Type B pancreatic cell (in vitro differentiated cells): ENCODE measurements at regions not wholly inside any gene's neighbourhood (a gene's known extent, or its start where the extent isn't known, plus 50 kb on each side); places are given as distances from the start of the nearest gene placed in this dataset.
A peak's percentile ranks its signal among the peaks of the same experiment; 100 is the strongest.

Source experiments
- DNase-seq: peaks from one replicate; pipeline ENCODE4 v3.0.0; 2021; ENCODE audit warnings: mixed read lengths; ENCODE audit not compliant: unreplicated experiment; ENCODE audit errors: extremely low spot score
- H3K27ac Mint-ChIP-seq: 2 replicates; pipeline ENCODE4 v1.8.0; 2021; ENCODE audit warnings: mild to moderate bottlenecking, mixed read lengths
- H3K27me3 Mint-ChIP-seq: 2 replicates; pipeline ENCODE4 v1.8.0; 2021; ENCODE audit warnings: mixed read lengths
- H3K36me3 Mint-ChIP-seq: 2 replicates; pipeline ENCODE4 v1.8.0; 2021; ENCODE audit warnings: mixed read lengths
- H3K4me1 Mint-ChIP-seq: one replicate; pipeline ENCODE4 v1.8.0; 2021; ENCODE audit warnings: mixed read lengths; ENCODE audit not compliant: unreplicated experiment
- H3K4me3 Mint-ChIP-seq: 2 replicates; pipeline ENCODE4 v1.8.0; 2021; ENCODE audit warnings: mild to moderate bottlenecking, mixed read lengths
- H3K9me3 Mint-ChIP-seq: 2 replicates; pipeline ENCODE4 v1.8.0; 2021; ENCODE audit warnings: mixed read lengths
- TF ChIP-seq, protein P1 (sequence below): fragments of 200-600 bp; sonication (generic); conservative IDR thresholded peaks from 2 replicates; pipeline ENCODE4 v1.5.0; 2021; ENCODE audit warnings: antibody characterized with exemption, mild to moderate bottlenecking

DNA sequence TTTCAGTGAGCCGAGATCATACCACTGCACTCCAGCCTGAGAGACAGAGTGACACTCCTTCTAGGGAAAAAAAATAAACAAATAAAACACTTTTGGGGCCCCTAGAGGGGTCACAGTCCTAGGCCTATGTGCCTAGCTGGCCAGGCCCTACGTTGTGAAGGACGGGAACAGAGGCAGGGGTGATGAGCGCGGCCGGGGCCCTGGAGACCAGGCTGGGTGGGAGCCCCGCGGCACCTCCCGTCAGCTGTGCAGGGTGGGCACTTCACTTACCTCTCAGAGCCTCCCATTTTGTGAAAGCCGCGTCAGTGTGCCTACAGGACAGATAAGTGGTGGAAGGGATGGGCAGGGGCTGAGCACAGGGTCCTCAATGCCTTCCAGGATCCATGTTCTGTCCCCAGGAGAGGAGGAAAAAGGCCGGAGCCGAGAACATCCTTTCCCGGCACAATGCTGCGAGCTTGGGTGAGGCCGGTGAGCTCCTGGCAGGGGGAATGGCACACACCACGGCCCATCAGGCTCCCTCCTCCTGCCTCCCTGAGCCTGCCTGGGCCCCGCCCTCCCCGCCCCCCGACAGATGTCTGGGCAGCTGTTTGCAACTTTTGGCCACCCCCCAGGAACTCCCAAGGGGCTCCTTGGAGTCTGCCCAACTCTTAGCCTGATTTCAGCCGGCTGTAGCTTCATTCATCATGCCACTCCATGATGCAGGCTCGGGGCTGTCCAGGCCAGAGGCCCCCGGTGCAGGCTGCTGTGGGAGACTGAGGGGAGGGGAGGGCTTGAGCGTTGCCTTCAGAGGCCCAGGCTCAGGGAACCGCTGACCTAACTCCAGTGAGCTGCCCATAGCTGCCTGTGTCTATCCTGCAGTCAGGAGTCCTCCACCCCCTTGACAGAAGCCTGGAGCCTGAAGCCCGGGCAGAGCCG, 196.5 kb downstream of the TFCP2L1 start:
- Mint-ChIP-seq H3K4me1 (peaks cover 13% of the 10 kb centered on the region), H3K36me3 (no peaks in the 10 kb centered on the region), H3K9me3 (no peaks in the 10 kb centered on the region), H3K4me3 (no peak overlapping the region), H3K27ac (no peak overlapping the region), H3K27me3 (peaks cover 11% of the 10 kb centered on the region)
- TF ChIP-seq, protein P1, sequence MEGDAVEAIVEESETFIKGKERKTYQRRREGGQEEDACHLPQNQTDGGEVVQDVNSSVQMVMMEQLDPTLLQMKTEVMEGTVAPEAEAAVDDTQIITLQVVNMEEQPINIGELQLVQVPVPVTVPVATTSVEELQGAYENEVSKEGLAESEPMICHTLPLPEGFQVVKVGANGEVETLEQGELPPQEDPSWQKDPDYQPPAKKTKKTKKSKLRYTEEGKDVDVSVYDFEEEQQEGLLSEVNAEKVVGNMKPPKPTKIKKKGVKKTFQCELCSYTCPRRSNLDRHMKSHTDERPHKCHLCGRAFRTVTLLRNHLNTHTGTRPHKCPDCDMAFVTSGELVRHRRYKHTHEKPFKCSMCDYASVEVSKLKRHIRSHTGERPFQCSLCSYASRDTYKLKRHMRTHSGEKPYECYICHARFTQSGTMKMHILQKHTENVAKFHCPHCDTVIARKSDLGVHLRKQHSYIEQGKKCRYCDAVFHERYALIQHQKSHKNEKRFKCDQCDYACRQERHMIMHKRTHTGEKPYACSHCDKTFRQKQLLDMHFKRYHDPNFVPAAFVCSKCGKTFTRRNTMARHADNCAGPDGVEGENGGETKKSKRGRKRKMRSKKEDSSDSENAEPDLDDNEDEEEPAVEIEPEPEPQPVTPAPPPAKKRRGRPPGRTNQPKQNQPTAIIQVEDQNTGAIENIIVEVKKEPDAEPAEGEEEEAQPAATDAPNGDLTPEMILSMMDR, result no peak
- no peak for DNase-seq

GRCh38 chr2:121089166-121089510, 195.9 kb downstream of the TFCP2L1 start:
- no peaks in the 10 kb centered on the region for H3K36me3 Mint-ChIP-seq
- peaks cover 9% of the 10 kb centered on the region for H3K27me3 Mint-ChIP-seq
- H3K9me3 Mint-ChIP-seq, result no peaks in the 10 kb centered on the region
- no peak for DNase-seq
- peaks cover 13% of the 10 kb centered on the region for H3K4me1 Mint-ChIP-seq
- no peak overlapping the region for H3K27ac Mint-ChIP-seq
- TF ChIP-seq, protein P1, result no peak
- no peak overlapping the region for H3K4me3 Mint-ChIP-seq

GRCh38 chr2:121090088-121090715, 194.8 kb downstream of the TFCP2L1 start:
- TF ChIP-seq, protein P1, result no peak
- no peak overlapping the region for H3K27ac Mint-ChIP-seq
- H3K36me3 Mint-ChIP-seq, result no peaks in the 10 kb centered on the region
- H3K9me3 Mint-ChIP-seq, result no peaks in the 10 kb centered on the region
- H3K27me3 Mint-ChIP-seq, result peaks cover 8% of the 10 kb centered on the region
- peaks cover 11% of the 10 kb centered on the region for H3K4me1 Mint-ChIP-seq
- H3K4me3 Mint-ChIP-seq, result no peak overlapping the region
- no peak for DNase-seq

GRCh38 chr2:121092095-121092494, 192.9 kb downstream of the TFCP2L1 start:
- no peak for DNase-seq
- TF ChIP-seq, protein P1, result no peak
- peak overlapping the region; percentile 53 for H3K27ac Mint-ChIP-seq
- no peaks in the 10 kb centered on the region for H3K36me3 Mint-ChIP-seq
- H3K27me3 Mint-ChIP-seq, result peaks cover 13% of the 10 kb centered on the region
- peaks cover 12% of the 10 kb centered on the region for H3K4me1 Mint-ChIP-seq
- no peak overlapping the region for H3K4me3 Mint-ChIP-seq
- H3K9me3 Mint-ChIP-seq, result no peaks in the 10 kb centered on the region

GRCh38 chr2:121093692-121094091, 191.3 kb downstream of the TFCP2L1 start:
- peaks cover 12% of the 10 kb centered on the region for H3K4me1 Mint-ChIP-seq
- H3K27ac Mint-ChIP-seq, result no peak overlapping the region
- TF ChIP-seq, protein P1, result no peak
- H3K4me3 Mint-ChIP-seq, result no peak overlapping the region
- H3K9me3 Mint-ChIP-seq, result no peaks in the 10 kb centered on the region
- peaks cover 13% of the 10 kb centered on the region for H3K27me3 Mint-ChIP-seq
- no peak for DNase-seq
- H3K36me3 Mint-ChIP-seq, result no peaks in the 10 kb centered on the region
